GM18951 (cell line): ENCODE measurements at regions not wholly inside any gene's neighbourhood (a gene's known extent, or its start where the extent isn't known, plus 50 kb on each side); places are given as distances from the start of the nearest gene placed in this dataset.
"Not testable (repeated sequence)": the region's sequence is repeated elsewhere in the genome, so short reads cannot be mapped to it uniquely, and the experiment has no call there.

ENCODE experiments used
- POLR2A ChIP-seq: IDR thresholded peaks from 4 replicates; pipeline ENCODE4 v1.6.1; 2011; ENCODE audit warnings: mild to moderate bottlenecking; ENCODE audit not compliant: insufficient read length, insufficient read depth; ENCODE audit errors: extremely low read depth
- in situ Hi-C: fragments of 300-500 bp; cut with MboI; formaldehyde crosslinking; loops from one replicate; pipeline ENCODE4 v1.12.0; 2022; ENCODE audit warnings: low sequenced_read_pairs, mixed read lengths, inconsistent platforms; ENCODE audit not compliant: unreplicated experiment

GRCh38 chr14:28196878-28197277 lies 569.7 kb upstream of the FOXG1 start:
- in situ Hi-C loops, result no loop called here
- TF ChIP-seq POLR2A, result no peak

DNA sequence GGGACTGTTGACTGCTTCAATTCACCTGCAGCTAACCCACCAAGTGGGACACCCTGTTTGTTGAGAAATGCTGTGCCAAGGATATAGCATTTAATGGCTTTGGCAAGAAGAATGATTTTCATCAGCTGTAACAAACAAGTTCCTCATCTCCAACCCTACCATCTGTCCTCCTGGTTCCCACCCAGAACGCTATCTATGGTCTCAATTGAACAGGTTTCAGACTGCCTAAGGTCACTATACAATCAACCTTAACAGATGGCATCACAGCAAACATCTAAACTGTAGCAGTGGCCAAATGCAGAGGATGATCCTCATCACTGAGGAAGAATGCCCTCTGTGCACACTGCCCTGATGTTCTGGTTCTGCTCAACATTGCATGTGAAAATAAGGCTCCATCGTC lies 546.2 kb upstream of the FOXG1 start:
- TF ChIP-seq POLR2A, result no peak
- in situ Hi-C loops, result no loop called here

DNA sequence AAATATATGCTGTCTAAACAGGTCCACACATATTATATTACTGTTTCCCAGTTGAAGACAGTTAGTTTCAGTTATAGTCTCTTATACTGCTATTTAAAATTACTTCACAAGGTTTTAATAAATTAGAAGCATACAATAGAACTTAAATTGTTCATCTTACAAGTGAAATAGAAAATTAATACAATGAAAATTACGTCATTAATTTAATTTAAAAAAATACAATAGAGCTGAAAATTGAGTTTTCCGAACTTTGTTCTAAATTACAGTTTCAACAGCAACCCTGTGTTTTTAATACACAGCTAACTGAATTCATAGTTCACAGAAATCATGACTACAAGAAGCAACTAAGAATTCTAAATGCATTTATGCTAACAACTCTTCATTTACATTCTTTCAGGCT lies 525.7 kb upstream of the FOXG1 start:
- in situ Hi-C loops, result no loop called here
- TF ChIP-seq POLR2A, result no peak

- in situ Hi-C loops, result no loop called here
- TF ChIP-seq POLR2A, result no peak
These were observed 523.7 kb upstream of the FOXG1 start for GRCh38 chr14:28242895-28243294.

- in situ Hi-C loops, result no loop called here
- no peak for TF ChIP-seq POLR2A
These were observed 523.0 kb upstream of the FOXG1 start for GRCh38 chr14:28243600-28243999.

DNA sequence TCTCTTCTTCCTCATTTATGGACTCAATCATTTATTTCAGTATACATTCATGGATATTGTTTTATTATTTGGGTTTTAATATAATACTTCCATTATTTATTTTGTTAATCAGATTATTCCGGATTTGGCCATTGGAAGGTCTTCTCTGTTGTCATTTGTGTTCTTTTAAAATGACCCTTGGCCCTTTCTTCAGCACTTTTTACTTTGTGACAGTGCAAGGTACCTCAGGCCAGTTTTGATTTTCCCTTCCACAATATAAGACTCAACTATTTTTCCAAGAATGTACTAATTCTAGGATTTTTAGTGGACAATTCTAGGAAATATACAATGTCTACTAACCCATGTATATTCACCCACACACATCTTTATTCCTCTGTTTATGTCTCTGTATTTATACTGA lies 521.4 kb upstream of the FOXG1 start:
- in situ Hi-C loops, result no loop called here

GRCh38 chr14:28247491-28247890 lies 519.1 kb upstream of the FOXG1 start:
- TF ChIP-seq POLR2A, result no peak
- in situ Hi-C loops, result no loop called here

More for the DNA sequence above, 521.4 kb upstream of the FOXG1 start:
- TF ChIP-seq POLR2A, result no peak

- in situ Hi-C loops, result not testable (repeated sequence)
These were observed 514.5 kb upstream of the FOXG1 start for GRCh38 chr14:28252124-28252523.

DNA sequence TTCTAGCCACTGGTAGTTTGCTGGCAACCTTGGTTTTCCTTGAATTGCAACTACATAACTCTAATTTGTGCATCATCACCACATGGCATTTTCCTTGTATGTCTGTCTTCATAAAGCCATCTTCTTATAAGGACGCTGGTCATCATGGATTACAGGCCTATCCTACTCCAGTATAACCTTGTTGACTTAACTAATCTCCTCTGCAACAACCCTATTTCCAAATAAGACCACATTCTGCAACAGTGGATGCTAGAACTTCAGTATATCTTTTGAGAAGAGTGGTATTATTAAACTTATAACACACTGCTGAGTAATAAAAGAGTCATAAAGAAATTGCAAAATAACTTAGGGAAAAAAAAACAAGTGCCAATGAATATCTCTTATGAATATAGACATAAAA lies 511.8 kb upstream of the FOXG1 start:
- in situ Hi-C loops, result no loop called here
- no peak for TF ChIP-seq POLR2A

DNA sequence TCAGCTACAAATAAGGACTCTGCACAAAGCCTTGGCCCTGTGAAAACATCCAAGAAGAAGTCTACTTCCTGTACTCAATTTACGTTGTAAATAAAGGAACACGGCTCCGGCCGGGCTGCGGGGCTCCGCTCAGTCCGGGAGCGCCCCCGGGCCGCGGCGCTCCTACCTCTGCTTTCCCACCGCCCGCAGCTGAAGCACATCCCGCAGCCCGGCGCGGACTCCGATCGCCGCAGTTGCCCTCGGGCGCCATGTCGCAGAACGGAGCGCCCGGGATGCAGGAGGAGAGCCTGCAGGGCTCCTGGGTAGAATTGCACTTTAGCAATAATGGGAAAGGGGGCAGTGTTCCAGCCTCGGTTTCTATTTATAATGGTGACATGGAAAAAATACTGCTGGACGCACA lies 502.3 kb upstream of the FOXG1 start:
- in situ Hi-C loops, result no loop called here
- no peak for TF ChIP-seq POLR2A

GRCh38 chr14:28272270-28272669 lies 494.3 kb upstream of the FOXG1 start:
- in situ Hi-C loops, result no loop called here
- no peak for TF ChIP-seq POLR2A

GRCh38 chr14:28280530-28280929 lies 486.1 kb upstream of the FOXG1 start:
- no peak for TF ChIP-seq POLR2A
- in situ Hi-C loops, result no loop called here

DNA sequence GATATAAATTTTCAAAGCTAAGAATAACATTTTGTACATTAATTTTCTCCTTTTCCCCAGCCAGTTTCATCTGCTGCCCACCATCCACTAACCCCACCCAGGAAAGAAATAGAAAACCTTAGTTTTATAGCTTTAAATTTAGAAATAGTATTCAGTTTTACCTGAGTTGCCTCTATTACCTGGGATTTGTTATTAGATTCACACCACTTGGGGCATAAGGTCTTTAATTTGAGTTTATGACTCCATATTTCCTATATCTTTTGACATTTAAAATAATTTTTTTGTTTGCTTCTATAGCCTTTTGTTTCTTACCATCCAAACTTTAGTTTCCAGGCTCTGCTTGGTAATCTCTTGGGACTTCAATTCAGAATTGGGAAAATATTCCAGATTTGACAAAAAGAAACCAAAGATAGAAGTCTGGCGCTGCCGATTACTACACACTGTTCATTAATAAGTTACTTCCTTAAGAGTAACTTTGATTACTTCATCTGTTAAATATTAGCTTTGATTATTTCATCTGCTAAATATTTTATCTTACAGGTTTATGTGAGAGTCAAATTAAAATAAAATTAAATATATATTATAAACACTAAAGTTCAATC lies 485.5 kb upstream of the FOXG1 start:
- no peak for TF ChIP-seq POLR2A
- in situ Hi-C loops, result no loop called here

- no peak for TF ChIP-seq POLR2A
- in situ Hi-C loops, result no loop called here
These were observed 481.9 kb upstream of the FOXG1 start for GRCh38 chr14:28284546-28285300.

DNA sequence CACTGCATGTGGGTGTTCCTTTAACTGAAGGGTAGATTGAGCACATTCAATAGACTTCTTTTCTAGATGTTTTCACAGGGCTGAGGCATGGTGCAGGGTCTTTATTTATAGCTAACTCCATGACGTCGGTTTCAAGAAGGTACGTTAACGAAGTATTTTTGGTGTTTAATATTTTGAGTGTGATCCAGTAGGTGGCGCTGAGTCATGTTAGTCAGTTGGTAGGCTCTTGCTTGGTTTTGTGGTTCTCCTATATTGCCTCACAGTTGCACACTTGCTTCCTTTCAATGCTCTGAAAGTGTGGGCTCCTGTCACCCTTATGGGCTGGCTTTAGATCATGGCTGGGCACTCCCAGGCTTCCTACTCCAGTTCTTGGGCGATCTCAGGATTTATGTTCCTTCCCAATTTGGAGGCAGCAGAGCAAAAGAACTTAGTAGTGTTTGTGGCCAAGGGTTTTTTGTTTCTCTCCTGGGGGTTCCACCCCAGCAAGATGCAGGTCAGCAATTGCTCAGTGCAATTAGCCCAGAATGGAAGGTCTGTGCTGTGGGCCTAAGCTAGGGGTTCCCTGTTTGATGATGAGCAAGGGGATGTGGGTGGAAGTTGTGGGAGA lies 471.6 kb upstream of the FOXG1 start:
- in situ Hi-C loops, result no loop called here
- TF ChIP-seq POLR2A, result no peak

GRCh38 chr14:28297559-28297958 lies 469.0 kb upstream of the FOXG1 start:
- in situ Hi-C loops, result no loop called here
- TF ChIP-seq POLR2A, result no peak
